HepG2 (cell line): ENCODE measurements at regions not wholly inside any gene's neighbourhood (a gene's known extent, or its start where the extent isn't known, plus 50 kb on each side); places are given as distances from the start of the nearest gene placed in this dataset.

Source experiments
- ATAC-seq: fragments of 200-7000 bp; cut with Tn5 transposase; 3 replicates; pipeline ENCODE4 v1.9.1; 2020; ENCODE audit warnings: mild to moderate bottlenecking, moderate library complexity
- BruUV-seq: library from RNA; stranded (reverse); fragments of 400-500 nt; replicated peaks from 2 replicates; lab custom pipeline; 2021; lab: Mats Ljungman, UMichigan
- CTCF ChIA-PET: fragments of 300-600 bp; formaldehyde crosslinking; extraction: SDS; loops from one replicate; lab custom pipeline; 2021; ENCODE audit warnings: low total read pairs, inconsistent platforms, low intra/inter-chr PET ratio; lab: Yijun Ruan, JAX
- POLR2A ChIA-PET: fragments of 350-600 bp; sonication (Branson Sonifier 250); formaldehyde crosslinking; loops from one replicate; lab custom pipeline; 2020; ENCODE audit warnings: antibody characterized with exemption, inconsistent platforms; lab: Yijun Ruan, JAX
- DNase-seq: peaks from one replicate; pipeline ENCODE4 v3.0.0-alpha.2; 2015; ENCODE audit warnings: low spot score
- FAIRE-seq: peaks from 3 replicates; lab custom pipeline; 2011; peaks lifted over from hg19 to GRCh38; lab: Jason Lieb, UNC
- H2AFZ ChIP-seq: one replicate; pipeline ENCODE4 v1.6.1; 2011; ENCODE audit warnings: low read length, inconsistent platforms
- H3K27ac ChIP-seq: fragments of 300-600 bp; 3 replicates; pipeline ENCODE4 v1.8.0; 2011; ENCODE audit warnings: mixed run types, mild to moderate bottlenecking, mixed read lengths, low read length, inconsistent platforms; ENCODE audit not compliant: insufficient read depth; ENCODE audit errors: extremely low read length
- H3K27me3 ChIP-seq, 2 experiments: fragments of 200-600 bp in 1 of 2; 2 replicates in 1 of 2; 3 replicates in 1 of 2; pipeline versions ENCODE4 v1.6.0 to v1.8.0; 2011; ENCODE audit warnings: low read length in 2 of 2, mild to moderate bottlenecking in 2 of 2, moderate library complexity in 2 of 2, inconsistent platforms in 1 of 2; ENCODE audit not compliant: insufficient read depth in 2 of 2, control insufficient read depth in 1 of 2
- H3K36me3 ChIP-seq, 2 experiments: fragments of 200-600 bp in 1 of 2; replicated peaks in 1 of 2; 2 replicates in 1 of 2; 3 replicates in 1 of 2; pipeline versions ENCODE4 v1.5.1 to v1.8.0; 2011; ENCODE audit warnings: low read length in 2 of 2, inconsistent platforms in 1 of 2; ENCODE audit not compliant: insufficient read depth in 2 of 2, control insufficient read depth in 1 of 2
- H3K4me1 ChIP-seq: 2 replicates; pipeline ENCODE4 v1.5.1; 2012; ENCODE audit warnings: low read length, inconsistent platforms; ENCODE audit not compliant: insufficient read depth
- H3K4me2 ChIP-seq: 2 replicates; pipeline ENCODE4 v1.6.0; 2011; ENCODE audit warnings: low read depth, low read length, inconsistent platforms
- H3K4me3 ChIP-seq, 3 experiments: fragments of 200-600 bp in 1 of 3; sonication (generic), shearing (Covaris generic) in 1 of 3; replicated peaks in 1 of 3; 2 replicates each; pipeline ENCODE4 v1.5.1; 2011 to 2016; ENCODE audit warnings: low read length in 3 of 3, inconsistent platforms in 2 of 3, low read depth in 2 of 3, mild to moderate bottlenecking in 2 of 3, control low read depth in 1 of 3, mixed read lengths in 1 of 3; ENCODE audit not compliant: insufficient read depth in 1 of 3
- H3K79me2 ChIP-seq: one replicate; pipeline ENCODE4 v1.6.1; 2011; ENCODE audit warnings: low read length, inconsistent platforms; ENCODE audit not compliant: insufficient read depth
- H3K9ac ChIP-seq: 2 replicates; pipeline ENCODE4 v1.6.0; 2011; ENCODE audit warnings: mild to moderate bottlenecking, low read depth, low read length, inconsistent platforms; ENCODE audit not compliant: insufficient read depth
- H3K9me3 ChIP-seq: 2 replicates; pipeline ENCODE4 v1.5.1; 2012; ENCODE audit warnings: mild to moderate bottlenecking, low read length
- H4K20me1 ChIP-seq: 2 replicates; pipeline ENCODE4 v1.6.0; 2011; ENCODE audit warnings: inconsistent platforms, mild to moderate bottlenecking, low read length, moderate library complexity; ENCODE audit not compliant: insufficient read depth
- HOXD1 ChIP-seq: sonication (generic); formaldehyde crosslinking; IDR thresholded peaks from 2 replicates; pipeline ENCODE4 v1.5.0; 2020; ENCODE audit warnings: missing genetic modification reagents
- MEIS2 ChIP-seq: sonication (generic); formaldehyde crosslinking; IDR thresholded peaks from 2 replicates; pipeline ENCODE4 v1.9.0; 2021; ENCODE audit warnings: mild to moderate bottlenecking, missing genetic modification reagents
- PHB2 ChIP-seq: fragments of 450-650 bp; IDR thresholded peaks from 2 replicates; pipeline ENCODE4 v1.6.1; 2018; ENCODE audit not compliant: partially characterized antibody
- TAF15 ChIP-seq: fragments of 200-400 bp; formaldehyde crosslinking; IDR thresholded peaks from one replicate; pipeline ENCODE4 v1.6.1; 2018; ENCODE audit warnings: mild to moderate bottlenecking, low read depth, low read length; ENCODE audit not compliant: poor library complexity, severe bottlenecking
- TP53 ChIP-seq: sonication (generic); formaldehyde crosslinking; conservative IDR thresholded peaks from 2 replicates; pipeline ENCODE4 v1.4.0; 2020; ENCODE audit warnings: missing genetic modification reagents
- ZNF253 ChIP-seq: sonication (generic); formaldehyde crosslinking; IDR thresholded peaks from 2 replicates; pipeline ENCODE4 v1.8.0; 2022; ENCODE audit warnings: mild to moderate bottlenecking, missing genetic modification reagents, borderline replicate concordance
- ZNF564 ChIP-seq: sonication (generic); formaldehyde crosslinking; IDR thresholded peaks from 2 replicates; pipeline ENCODE4 v1.8.1; 2023; ENCODE audit warnings: mild to moderate bottlenecking, missing genetic modification reagents
- ZNF567 ChIP-seq: sonication (generic); formaldehyde crosslinking; IDR thresholded peaks from 2 replicates; pipeline ENCODE4 v1.8.1; 2023; ENCODE audit warnings: mild to moderate bottlenecking, missing genetic modification reagents, borderline replicate concordance
- WGBS: methylation state at CpG from one replicate; pipeline ENCODE4 v1.1.6; 2017; ENCODE audit warnings: low lambda C conversion rate; 5-methylcytosine and 5-hydroxymethylcytosine counted together
- in situ Hi-C: cut with HindIII; loops from 2 replicates; pipeline ENCODE4 v1.10.0; 2017; ENCODE audit warnings: low pct_unique_long_range_greater_than_20kb; ENCODE audit not compliant: extremely low pct_ligation_motif_present
- intact Hi-C: fragments of 100-400 bp; cut with micrococcal nuclease; formaldehyde crosslinking; loops from one replicate; pipeline ENCODE4 v1.10.0; 2022; ENCODE audit not compliant: unreplicated experiment
- TF ChIP-seq, protein P1 (sequence below): sonication (generic); formaldehyde crosslinking; IDR thresholded peaks from 2 replicates; pipeline ENCODE4 v1.4.0; 2020; ENCODE audit warnings: missing genetic modification reagents

DNA sequence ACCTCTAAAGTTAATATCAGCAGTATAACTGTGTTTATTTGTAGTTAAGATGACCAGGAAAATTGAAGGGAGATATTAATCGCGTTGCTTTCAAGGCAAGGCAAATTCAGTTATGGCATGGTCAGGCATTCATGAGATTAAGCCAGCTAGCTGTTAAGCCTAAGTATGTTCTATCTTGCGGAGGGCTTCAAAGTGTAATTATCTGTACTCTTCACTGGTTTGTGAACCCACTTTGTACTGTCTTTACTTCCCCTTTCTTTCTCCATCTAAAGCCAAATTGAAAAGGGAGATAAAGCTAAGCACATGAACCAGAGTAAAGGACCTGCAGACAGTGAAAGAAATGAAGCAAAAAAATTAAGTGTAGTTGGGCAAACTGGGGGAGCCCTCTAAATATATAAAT lies 483.1 kb upstream of the NRP1 start:
- Histone ChIP-seq H3K4me2 (no peak overlapping the region), H3K27me3 (no peaks in the 10 kb centered on the region), H2AFZ (no peak overlapping the region), H3K4me1 (no peaks in the 10 kb centered on the region), H3K4me3 (no peak overlapping the region), H3K9me3 (no peaks in the 10 kb centered on the region), H3K9ac (no peak overlapping the region), H3K27ac (no peak overlapping the region), H3K36me3 (no peaks in the 10 kb centered on the region), H4K20me1 (no peaks in the 10 kb centered on the region), H3K79me2 (no peaks in the 10 kb centered on the region)
- ChIA-PET CTCF (no interaction called here), POLR2A (no interaction called here)
- 80% methylated on average over 3 of the region's 3 CpGs for WGBS
- in situ Hi-C loops, result no loop called here
- intact Hi-C loops, result no loop called here
- DNase-seq, result no peak
- BruUV-seq, result no TSS peak
- FAIRE-seq, result no peak
- TF ChIP-seq ZNF564, result no peak
- TF ChIP-seq MEIS2 (CRISPR knock-in tag), result no peak
- no peak for TF ChIP-seq TAF15
- no peak for TF ChIP-seq ZNF253 (CRISPR knock-in tag)
- TF ChIP-seq, protein P1, sequence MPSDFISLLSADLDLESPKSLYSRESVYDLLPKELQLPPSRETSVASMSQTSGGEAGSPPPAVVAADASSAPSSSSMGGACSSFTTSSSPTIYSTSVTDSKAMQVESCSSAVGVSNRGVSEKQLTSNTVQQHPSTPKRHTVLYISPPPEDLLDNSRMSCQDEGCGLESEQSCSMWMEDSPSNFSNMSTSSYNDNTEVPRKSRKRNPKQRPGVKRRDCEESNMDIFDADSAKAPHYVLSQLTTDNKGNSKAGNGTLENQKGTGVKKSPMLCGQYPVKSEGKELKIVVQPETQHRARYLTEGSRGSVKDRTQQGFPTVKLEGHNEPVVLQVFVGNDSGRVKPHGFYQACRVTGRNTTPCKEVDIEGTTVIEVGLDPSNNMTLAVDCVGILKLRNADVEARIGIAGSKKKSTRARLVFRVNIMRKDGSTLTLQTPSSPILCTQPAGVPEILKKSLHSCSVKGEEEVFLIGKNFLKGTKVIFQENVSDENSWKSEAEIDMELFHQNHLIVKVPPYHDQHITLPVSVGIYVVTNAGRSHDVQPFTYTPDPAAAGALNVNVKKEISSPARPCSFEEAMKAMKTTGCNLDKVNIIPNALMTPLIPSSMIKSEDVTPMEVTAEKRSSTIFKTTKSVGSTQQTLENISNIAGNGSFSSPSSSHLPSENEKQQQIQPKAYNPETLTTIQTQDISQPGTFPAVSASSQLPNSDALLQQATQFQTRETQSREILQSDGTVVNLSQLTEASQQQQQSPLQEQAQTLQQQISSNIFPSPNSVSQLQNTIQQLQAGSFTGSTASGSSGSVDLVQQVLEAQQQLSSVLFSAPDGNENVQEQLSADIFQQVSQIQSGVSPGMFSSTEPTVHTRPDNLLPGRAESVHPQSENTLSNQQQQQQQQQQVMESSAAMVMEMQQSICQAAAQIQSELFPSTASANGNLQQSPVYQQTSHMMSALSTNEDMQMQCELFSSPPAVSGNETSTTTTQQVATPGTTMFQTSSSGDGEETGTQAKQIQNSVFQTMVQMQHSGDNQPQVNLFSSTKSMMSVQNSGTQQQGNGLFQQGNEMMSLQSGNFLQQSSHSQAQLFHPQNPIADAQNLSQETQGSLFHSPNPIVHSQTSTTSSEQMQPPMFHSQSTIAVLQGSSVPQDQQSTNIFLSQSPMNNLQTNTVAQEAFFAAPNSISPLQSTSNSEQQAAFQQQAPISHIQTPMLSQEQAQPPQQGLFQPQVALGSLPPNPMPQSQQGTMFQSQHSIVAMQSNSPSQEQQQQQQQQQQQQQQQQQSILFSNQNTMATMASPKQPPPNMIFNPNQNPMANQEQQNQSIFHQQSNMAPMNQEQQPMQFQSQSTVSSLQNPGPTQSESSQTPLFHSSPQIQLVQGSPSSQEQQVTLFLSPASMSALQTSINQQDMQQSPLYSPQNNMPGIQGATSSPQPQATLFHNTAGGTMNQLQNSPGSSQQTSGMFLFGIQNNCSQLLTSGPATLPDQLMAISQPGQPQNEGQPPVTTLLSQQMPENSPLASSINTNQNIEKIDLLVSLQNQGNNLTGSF, result no peak
- TF ChIP-seq TP53 (CRISPR knock-in tag), result no peak
- no peak for TF ChIP-seq ZNF567 (CRISPR knock-in tag)
- TF ChIP-seq HOXD1 (CRISPR knock-in tag), result no peak
- no peak for TF ChIP-seq PHB2
- no peak for ATAC-seq
